HepG2 (cell line): ENCODE measurements at regions not wholly inside any gene's neighbourhood (a gene's known extent, or its start where the extent isn't known, plus 50 kb on each side); places are given as distances from the start of the nearest gene placed in this dataset.

Experiments
- BCL6 ChIP-seq: IDR thresholded peaks from 2 replicates; pipeline ENCODE4 v1.6.1; 2016; ENCODE audit warnings: missing genetic modification reagents, missing compliant biosample characterization
- CBX5 ChIP-seq: sonication (generic); formaldehyde crosslinking; IDR thresholded peaks from 2 replicates; pipeline ENCODE4 v1.4.0; 2020; ENCODE audit warnings: missing genetic modification reagents, borderline replicate concordance
- GABPB1 ChIP-seq: IDR thresholded peaks from 2 replicates; pipeline ENCODE4 v1.6.1; 2016; ENCODE audit warnings: mild to moderate bottlenecking, missing genetic modification reagents, moderate library complexity, missing compliant biosample characterization
- GATAD2A ChIP-seq: IDR thresholded peaks from 2 replicates; pipeline ENCODE4 v1.6.1; 2016
- HNF1B ChIP-seq: sonication (generic); formaldehyde crosslinking; IDR thresholded peaks from 2 replicates; pipeline ENCODE4 v1.5.1; 2020; ENCODE audit warnings: mild to moderate bottlenecking, moderate library complexity, missing genetic modification reagents
- HOMEZ ChIP-seq: IDR thresholded peaks from 2 replicates; pipeline ENCODE4 v1.6.1; 2016; ENCODE audit warnings: low read depth
- MEIS2 ChIP-seq: sonication (generic); formaldehyde crosslinking; IDR thresholded peaks from 2 replicates; pipeline ENCODE4 v1.9.0; 2021; ENCODE audit warnings: mild to moderate bottlenecking, missing genetic modification reagents
- PHF21A ChIP-seq: sonication (generic); formaldehyde crosslinking; IDR thresholded peaks from 2 replicates; pipeline ENCODE4 v1.5.0; 2020; ENCODE audit warnings: mild to moderate bottlenecking, missing genetic modification reagents
- RFXANK ChIP-seq: IDR thresholded peaks from 2 replicates; pipeline ENCODE4 v1.6.1; 2016
- STAG1 ChIP-seq: sonication (generic); formaldehyde crosslinking; IDR thresholded peaks from 2 replicates; pipeline ENCODE4 v1.4.0; 2020; ENCODE audit warnings: missing genetic modification reagents
- TCF7 ChIP-seq: sonication (generic); IDR thresholded peaks from 2 replicates; pipeline ENCODE4 v1.6.1; 2016; ENCODE audit warnings: antibody characterized with exemption, low read depth
- WIZ ChIP-seq: sonication (generic); formaldehyde crosslinking; IDR thresholded peaks from 2 replicates; pipeline ENCODE4 v1.5.1; 2020; ENCODE audit warnings: mild to moderate bottlenecking, missing genetic modification reagents
- ZNF331 ChIP-seq: sonication (generic); formaldehyde crosslinking; IDR thresholded peaks from 2 replicates; pipeline ENCODE4 v1.4.0; 2020; ENCODE audit warnings: missing genetic modification reagents
- ZNF414 ChIP-seq: sonication (generic); formaldehyde crosslinking; IDR thresholded peaks from 2 replicates; pipeline ENCODE4 v1.5.0; 2020; ENCODE audit warnings: missing genetic modification reagents
- TF ChIP-seq, protein P1 (sequence below): IDR thresholded peaks from 2 replicates; pipeline ENCODE4 v1.6.1; 2012; ENCODE audit warnings: low read depth, low read length, improper control_type of control experiment
- TF ChIP-seq, protein P2 (sequence below): IDR thresholded peaks from 2 replicates; pipeline ENCODE4 v1.6.1; 2016; ENCODE audit warnings: low read depth, borderline replicate concordance
- TF ChIP-seq, protein P3 (sequence below): sonication (generic); formaldehyde crosslinking; IDR thresholded peaks from 2 replicates; pipeline ENCODE4 v1.9.0; 2021; ENCODE audit warnings: mild to moderate bottlenecking, missing genetic modification reagents

GRCh38 chr14:30409508-30410015 is 149.4 kb upstream of the G2E3 start (continued):
- 0 out of 2 replicates have a peak, but pooled peaks have one; percentile 23 for TF ChIP-seq MEIS2 (CRISPR knock-in tag)
- 0 out of 2 replicates have a peak, but pooled peaks have one; percentile 19 for TF ChIP-seq RFXANK
- 0 out of 2 replicates have a peak, but pooled peaks have one; percentile 3 for TF ChIP-seq STAG1 (CRISPR knock-in tag)
- peak; percentile 70 for TF ChIP-seq PHF21A (CRISPR knock-in tag)
- TF ChIP-seq HOMEZ (CRISPR knock-in tag) = peak; percentile 78; the same call in 1 of the 2 replicates
- TF ChIP-seq, protein P1, sequence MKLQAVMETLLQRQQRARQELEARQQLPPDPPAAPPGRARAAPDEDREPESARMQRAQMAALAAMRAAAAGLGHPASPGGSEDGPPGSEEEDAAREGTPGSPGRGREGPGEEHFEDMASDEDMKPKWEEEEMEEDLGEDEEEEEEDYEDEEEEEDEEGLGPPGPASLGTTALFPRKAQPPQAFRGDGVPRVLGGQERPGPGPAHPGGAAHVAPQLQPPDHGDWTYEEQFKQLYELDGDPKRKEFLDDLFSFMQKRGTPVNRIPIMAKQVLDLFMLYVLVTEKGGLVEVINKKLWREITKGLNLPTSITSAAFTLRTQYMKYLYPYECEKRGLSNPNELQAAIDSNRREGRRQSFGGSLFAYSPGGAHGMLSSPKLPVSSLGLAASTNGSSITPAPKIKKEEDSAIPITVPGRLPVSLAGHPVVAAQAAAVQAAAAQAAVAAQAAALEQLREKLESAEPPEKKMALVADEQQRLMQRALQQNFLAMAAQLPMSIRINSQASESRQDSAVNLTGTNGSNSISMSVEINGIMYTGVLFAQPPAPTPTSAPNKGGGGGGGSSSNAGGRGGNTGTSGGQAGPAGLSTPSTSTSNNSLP = 0 out of 2 replicates have a peak, but pooled peaks have one; percentile 45
- TF ChIP-seq GATAD2A (CRISPR knock-in tag) = peak; percentile 91
- TF ChIP-seq, protein P2, sequence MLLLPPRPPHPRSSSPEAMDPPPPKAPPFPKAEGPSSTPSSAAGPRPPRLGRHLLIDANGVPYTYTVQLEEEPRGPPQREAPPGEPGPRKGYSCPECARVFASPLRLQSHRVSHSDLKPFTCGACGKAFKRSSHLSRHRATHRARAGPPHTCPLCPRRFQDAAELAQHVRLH (CRISPR knock-in tag) = 0 out of 2 replicates have a peak, but pooled peaks have one; percentile 34
- peak; percentile 90 for TF ChIP-seq ZNF331 (CRISPR knock-in tag)
- peak; percentile 57; the same call in 1 of the 2 replicates for TF ChIP-seq HNF1B (CRISPR knock-in tag)
- peak; percentile 66; the same call in 1 of the 2 replicates for TF ChIP-seq WIZ (CRISPR knock-in tag)
- TF ChIP-seq, protein P3, sequence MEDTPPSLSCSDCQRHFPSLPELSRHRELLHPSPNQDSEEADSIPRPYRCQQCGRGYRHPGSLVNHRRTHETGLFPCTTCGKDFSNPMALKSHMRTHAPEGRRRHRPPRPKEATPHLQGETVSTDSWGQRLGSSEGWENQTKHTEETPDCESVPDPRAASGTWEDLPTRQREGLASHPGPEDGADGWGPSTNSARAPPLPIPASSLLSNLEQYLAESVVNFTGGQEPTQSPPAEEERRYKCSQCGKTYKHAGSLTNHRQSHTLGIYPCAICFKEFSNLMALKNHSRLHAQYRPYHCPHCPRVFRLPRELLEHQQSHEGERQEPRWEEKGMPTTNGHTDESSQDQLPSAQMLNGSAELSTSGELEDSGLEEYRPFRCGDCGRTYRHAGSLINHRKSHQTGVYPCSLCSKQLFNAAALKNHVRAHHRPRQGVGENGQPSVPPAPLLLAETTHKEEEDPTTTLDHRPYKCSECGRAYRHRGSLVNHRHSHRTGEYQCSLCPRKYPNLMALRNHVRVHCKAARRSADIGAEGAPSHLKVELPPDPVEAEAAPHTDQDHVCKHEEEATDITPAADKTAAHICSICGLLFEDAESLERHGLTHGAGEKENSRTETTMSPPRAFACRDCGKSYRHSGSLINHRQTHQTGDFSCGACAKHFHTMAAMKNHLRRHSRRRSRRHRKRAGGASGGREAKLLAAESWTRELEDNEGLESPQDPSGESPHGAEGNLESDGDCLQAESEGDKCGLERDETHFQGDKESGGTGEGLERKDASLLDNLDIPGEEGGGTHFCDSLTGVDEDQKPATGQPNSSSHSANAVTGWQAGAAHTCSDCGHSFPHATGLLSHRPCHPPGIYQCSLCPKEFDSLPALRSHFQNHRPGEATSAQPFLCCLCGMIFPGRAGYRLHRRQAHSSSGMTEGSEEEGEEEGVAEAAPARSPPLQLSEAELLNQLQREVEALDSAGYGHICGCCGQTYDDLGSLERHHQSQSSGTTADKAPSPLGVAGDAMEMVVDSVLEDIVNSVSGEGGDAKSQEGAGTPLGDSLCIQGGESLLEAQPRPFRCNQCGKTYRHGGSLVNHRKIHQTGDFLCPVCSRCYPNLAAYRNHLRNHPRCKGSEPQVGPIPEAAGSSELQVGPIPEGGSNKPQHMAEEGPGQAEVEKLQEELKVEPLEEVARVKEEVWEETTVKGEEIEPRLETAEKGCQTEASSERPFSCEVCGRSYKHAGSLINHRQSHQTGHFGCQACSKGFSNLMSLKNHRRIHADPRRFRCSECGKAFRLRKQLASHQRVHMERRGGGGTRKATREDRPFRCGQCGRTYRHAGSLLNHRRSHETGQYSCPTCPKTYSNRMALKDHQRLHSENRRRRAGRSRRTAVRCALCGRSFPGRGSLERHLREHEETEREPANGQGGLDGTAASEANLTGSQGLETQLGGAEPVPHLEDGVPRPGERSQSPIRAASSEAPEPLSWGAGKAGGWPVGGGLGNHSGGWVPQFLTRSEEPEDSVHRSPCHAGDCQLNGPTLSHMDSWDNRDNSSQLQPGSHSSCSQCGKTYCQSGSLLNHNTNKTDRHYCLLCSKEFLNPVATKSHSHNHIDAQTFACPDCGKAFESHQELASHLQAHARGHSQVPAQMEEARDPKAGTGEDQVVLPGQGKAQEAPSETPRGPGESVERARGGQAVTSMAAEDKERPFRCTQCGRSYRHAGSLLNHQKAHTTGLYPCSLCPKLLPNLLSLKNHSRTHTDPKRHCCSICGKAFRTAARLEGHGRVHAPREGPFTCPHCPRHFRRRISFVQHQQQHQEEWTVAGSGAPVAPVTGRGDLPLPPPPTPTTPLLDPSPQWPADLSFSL (CRISPR knock-in tag) = peak; percentile 29; the same call in 1 of the 2 replicates
- TF ChIP-seq CBX5 = 0 out of 2 replicates have a peak, but pooled peaks have one; percentile 1
- 0 out of 2 replicates have a peak, but pooled peaks have one; percentile 44 for TF ChIP-seq ZNF414
- TF ChIP-seq BCL6 (CRISPR knock-in tag) = peak; percentile 50; the same call in 1 of the 2 replicates
- TF ChIP-seq TCF7 = peak; percentile 94
- TF ChIP-seq GABPB1 (CRISPR knock-in tag) = peak; percentile 46; the same call in 1 of the 2 replicates
